ENCODE measurements at regions not wholly inside any gene's neighbourhood (a gene's known extent, or its start where the extent isn't known, plus 50 kb on each side); places are given as distances from the start of the nearest gene placed in this dataset.

- Histone ChIP-seq H3K27me3 (ENCODE audit: insufficient read depth, low read length) (no peaks in the 10 kb centered on the region), H3K9ac (ENCODE audit: low read length) (no peak overlapping the region), H3K9me3 (ENCODE audit: insufficient read depth, low read depth, low read length) (no peaks in the 10 kb centered on the region), H2AFZ (ENCODE audit: low read depth, low read length) (no peak overlapping the region), H3K4me1 (ENCODE audit: insufficient read depth, low read length) (no peaks in the 10 kb centered on the region), H3K36me3 (ENCODE audit: insufficient read depth, low read length) (no peaks in the 10 kb centered on the region), H3K4me2 (ENCODE audit: low read length) (no peak overlapping the region), H3K79me2 (ENCODE audit: insufficient read depth, low read length) (no peaks in the 10 kb centered on the region), H4K20me1 (ENCODE audit: insufficient read depth, low read length) (no peaks in the 10 kb centered on the region), H3K4me3 (ENCODE audit: insufficient read depth, low read depth, low read length) (no peak overlapping the region), H3K27ac (ENCODE audit: low read depth, low read length) (no peak overlapping the region)
- no peaks in the 10 kb centered on the region for H3K27me3 Mint-ChIP-seq (ENCODE audit: low read depth, unreplicated experiment)
- no peak for FAIRE-seq
- peaks cover 6% of the 10 kb centered on the region for H3K9me3 Mint-ChIP-seq (ENCODE audit: unreplicated experiment)
- no peaks in the 10 kb centered on the region for H3K36me3 Mint-ChIP-seq (ENCODE audit: low read depth, unreplicated experiment)
- H3K4me3 Mint-ChIP-seq (ENCODE audit: unreplicated experiment), result no peak overlapping the region
- no peaks in the 10 kb centered on the region for H3K4me1 Mint-ChIP-seq (ENCODE audit: low read depth, unreplicated experiment)
- DNase-seq (ENCODE audit: low read depth), result no peak
- TF ChIP-seq CTCF (IDR thresholded peaks at IDR 0.05; ENCODE audit: insufficient read depth, low read depth, low read length) (no peak), EZH2 (IDR thresholded peaks at IDR 0.05; ENCODE audit: insufficient read depth, low read length) (no peak)
- no peak overlapping the region for H3K27ac Mint-ChIP-seq (ENCODE audit: unreplicated experiment)
Measured at GRCh38 chr6:98525860-98526259, 308.5 kb upstream of the POU3F2 start.

GRCh38 chr6:98526465-98526864 lies 307.9 kb upstream of the POU3F2 start:
- Histone ChIP-seq H3K27me3 (ENCODE audit: insufficient read depth, low read length) (no peaks in the 10 kb centered on the region), H3K79me2 (ENCODE audit: insufficient read depth, low read length) (no peaks in the 10 kb centered on the region), H3K4me2 (ENCODE audit: low read length) (no peak overlapping the region), H3K27ac (ENCODE audit: low read depth, low read length) (no peak overlapping the region), H3K36me3 (ENCODE audit: insufficient read depth, low read length) (no peaks in the 10 kb centered on the region), H3K9ac (ENCODE audit: low read length) (no peak overlapping the region), H2AFZ (ENCODE audit: low read depth, low read length) (no peak overlapping the region), H4K20me1 (ENCODE audit: insufficient read depth, low read length) (no peaks in the 10 kb centered on the region), H3K9me3 (ENCODE audit: insufficient read depth, low read depth, low read length) (no peaks in the 10 kb centered on the region), H3K4me3 (ENCODE audit: insufficient read depth, low read depth, low read length) (no peak overlapping the region), H3K4me1 (ENCODE audit: insufficient read depth, low read length) (no peaks in the 10 kb centered on the region)
- no peaks in the 10 kb centered on the region for H3K27me3 Mint-ChIP-seq (ENCODE audit: low read depth, unreplicated experiment)
- no peak overlapping the region for H3K4me3 Mint-ChIP-seq (ENCODE audit: unreplicated experiment)
- H3K27ac Mint-ChIP-seq (ENCODE audit: unreplicated experiment), result no peak overlapping the region
- DNase-seq (ENCODE audit: low read depth), result no peak
- H3K9me3 Mint-ChIP-seq (ENCODE audit: unreplicated experiment), result peaks cover 3% of the 10 kb centered on the region
- no peaks in the 10 kb centered on the region for H3K36me3 Mint-ChIP-seq (ENCODE audit: low read depth, unreplicated experiment)
- TF ChIP-seq EZH2 (IDR thresholded peaks at IDR 0.05; ENCODE audit: insufficient read depth, low read length) (no peak), CTCF (IDR thresholded peaks at IDR 0.05; ENCODE audit: insufficient read depth, low read depth, low read length) (no peak)
- no peaks in the 10 kb centered on the region for H3K4me1 Mint-ChIP-seq (ENCODE audit: low read depth, unreplicated experiment)
- no peak for FAIRE-seq

- H3K27ac Mint-ChIP-seq (ENCODE audit: unreplicated experiment), result no peak overlapping the region
- Histone ChIP-seq H3K79me2 (ENCODE audit: insufficient read depth, low read length) (no peaks in the 10 kb centered on the region), H3K4me3 (ENCODE audit: insufficient read depth, low read depth, low read length) (no peak overlapping the region), H2AFZ (ENCODE audit: low read depth, low read length) (no peak overlapping the region), H3K36me3 (ENCODE audit: insufficient read depth, low read length) (no peaks in the 10 kb centered on the region), H3K4me2 (ENCODE audit: low read length) (no peak overlapping the region), H4K20me1 (ENCODE audit: insufficient read depth, low read length) (no peaks in the 10 kb centered on the region), H3K27me3 (ENCODE audit: insufficient read depth, low read length) (no peaks in the 10 kb centered on the region), H3K4me1 (ENCODE audit: insufficient read depth, low read length) (no peaks in the 10 kb centered on the region), H3K27ac (ENCODE audit: low read depth, low read length) (no peak overlapping the region), H3K9me3 (ENCODE audit: insufficient read depth, low read depth, low read length) (no peaks in the 10 kb centered on the region), H3K9ac (ENCODE audit: low read length) (no peak overlapping the region)
- H3K9me3 Mint-ChIP-seq (ENCODE audit: unreplicated experiment), result peaks cover 6% of the 10 kb centered on the region
- H3K36me3 Mint-ChIP-seq (ENCODE audit: low read depth, unreplicated experiment), result no peaks in the 10 kb centered on the region
- no peak for FAIRE-seq
- no peaks in the 10 kb centered on the region for H3K4me1 Mint-ChIP-seq (ENCODE audit: low read depth, unreplicated experiment)
- no peaks in the 10 kb centered on the region for H3K27me3 Mint-ChIP-seq (ENCODE audit: low read depth, unreplicated experiment)
- no peak for TF ChIP-seq CTCF (IDR thresholded peaks at IDR 0.05; ENCODE audit: insufficient read depth, low read depth, low read length)
- TF ChIP-seq EZH2 (IDR thresholded peaks at IDR 0.05; ENCODE audit: insufficient read depth, low read length), result no peak
- no peak overlapping the region for H3K4me3 Mint-ChIP-seq (ENCODE audit: unreplicated experiment)
- DNase-seq (ENCODE audit: low read depth), result no peak
Measured at GRCh38 chr6:98529364-98529763, 305.0 kb upstream of the POU3F2 start.
